Activated CD8-positive, alpha-beta T cell treated with anti-CD3 and anti-CD28 coated beads for 36 hours (primary cell): ENCODE measurements at regions not wholly inside any gene's neighbourhood (a gene's known extent, or its start where the extent isn't known, plus 50 kb on each side); places are given as distances from the start of the nearest gene placed in this dataset.

ENCODE experiments used
- ATAC-seq: fragments of 200-7000 bp; cut with Tn5 transposase; one replicate; pipeline ENCODE4 v1.10.0; 2021; ENCODE audit warnings: mild to moderate bottlenecking, moderate library complexity
- CTCF ChIA-PET: fragments of 350-600 bp; sonication (Branson Sonifier 250); formaldehyde crosslinking; loops from one replicate; lab custom pipeline; 2021; ENCODE audit warnings: antibody characterized with exemption; lab: Charles Lee
- POLR2A ChIA-PET: fragments of 350-600 bp; sonication (Branson Sonifier 250); formaldehyde crosslinking; loops from one replicate; lab custom pipeline; 2021; ENCODE audit warnings: antibody characterized with exemption; lab: Charles Lee
- DNase-seq: peaks from one replicate; pipeline ENCODE4 v3.0.0-alpha.2; 2020
- H3K27ac Mint-ChIP-seq: one replicate; pipeline ENCODE4 v1.8.0; 2021; ENCODE audit warnings: mild to moderate bottlenecking, mixed read lengths
- H3K27me3 Mint-ChIP-seq: one replicate; pipeline ENCODE4 v1.8.0; 2021; ENCODE audit warnings: mixed read lengths
- H3K36me3 Mint-ChIP-seq: one replicate; pipeline ENCODE4 v1.8.0; 2021; ENCODE audit warnings: low read depth, mixed read lengths
- H3K4me1 Mint-ChIP-seq: one replicate; pipeline ENCODE4 v1.8.0; 2021; ENCODE audit warnings: low read depth, mixed read lengths
- H3K4me3 Mint-ChIP-seq: one replicate; pipeline ENCODE4 v1.8.0; 2021; ENCODE audit warnings: mild to moderate bottlenecking, moderate library complexity, mixed read lengths
- H3K9me3 Mint-ChIP-seq: one replicate; pipeline ENCODE4 v1.8.0; 2021; ENCODE audit warnings: mixed read lengths
- intact Hi-C: fragments of 100-400 bp; cut with micrococcal nuclease; formaldehyde crosslinking; loops from one replicate; pipeline ENCODE4 v1.10.0; 2022
- TF ChIP-seq, protein P1 (sequence below): fragments of 200-600 bp; IDR thresholded peaks from one replicate; pipeline ENCODE4 v1.8.0; 2022; ENCODE audit warnings: antibody characterized with exemption, mild to moderate bottlenecking

DNA sequence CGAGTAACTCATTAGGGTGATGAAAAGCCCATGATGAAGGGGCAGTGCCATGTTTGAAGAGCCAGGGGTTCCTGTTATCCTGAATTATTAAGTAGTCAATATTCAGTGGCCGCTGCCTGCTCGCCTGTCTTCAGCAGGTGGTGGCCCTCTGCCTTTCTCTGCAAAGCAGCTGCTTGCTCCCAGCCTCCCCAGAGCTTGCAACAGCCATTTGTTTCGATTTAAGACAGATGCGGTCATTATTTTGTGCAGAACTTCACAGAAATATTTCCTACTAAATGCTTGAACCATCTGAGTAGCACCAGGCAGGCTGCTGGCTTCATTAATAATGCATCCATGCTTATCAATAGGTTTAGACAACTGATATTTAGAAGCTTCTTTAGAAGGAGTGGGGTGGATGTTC is 104.3 kb upstream of the TTC29 start:
- CTCF ChIA-PET = interaction anchor here (1.3 kb wide), 1 partner anchor 11 kb away, joined by 3 read pairs; no protein-coding TSS in a partner anchor
- TF ChIP-seq, protein P1, sequence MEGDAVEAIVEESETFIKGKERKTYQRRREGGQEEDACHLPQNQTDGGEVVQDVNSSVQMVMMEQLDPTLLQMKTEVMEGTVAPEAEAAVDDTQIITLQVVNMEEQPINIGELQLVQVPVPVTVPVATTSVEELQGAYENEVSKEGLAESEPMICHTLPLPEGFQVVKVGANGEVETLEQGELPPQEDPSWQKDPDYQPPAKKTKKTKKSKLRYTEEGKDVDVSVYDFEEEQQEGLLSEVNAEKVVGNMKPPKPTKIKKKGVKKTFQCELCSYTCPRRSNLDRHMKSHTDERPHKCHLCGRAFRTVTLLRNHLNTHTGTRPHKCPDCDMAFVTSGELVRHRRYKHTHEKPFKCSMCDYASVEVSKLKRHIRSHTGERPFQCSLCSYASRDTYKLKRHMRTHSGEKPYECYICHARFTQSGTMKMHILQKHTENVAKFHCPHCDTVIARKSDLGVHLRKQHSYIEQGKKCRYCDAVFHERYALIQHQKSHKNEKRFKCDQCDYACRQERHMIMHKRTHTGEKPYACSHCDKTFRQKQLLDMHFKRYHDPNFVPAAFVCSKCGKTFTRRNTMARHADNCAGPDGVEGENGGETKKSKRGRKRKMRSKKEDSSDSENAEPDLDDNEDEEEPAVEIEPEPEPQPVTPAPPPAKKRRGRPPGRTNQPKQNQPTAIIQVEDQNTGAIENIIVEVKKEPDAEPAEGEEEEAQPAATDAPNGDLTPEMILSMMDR = no peak
- no peak for ATAC-seq
- intact Hi-C loops = no loop called here
- POLR2A ChIA-PET = no interaction called here
- no peaks in the 10 kb centered on the region for H3K4me1 Mint-ChIP-seq
- H3K27me3 Mint-ChIP-seq = peaks cover 35% of the 10 kb centered on the region
- H3K27ac Mint-ChIP-seq = no peak overlapping the region
- H3K36me3 Mint-ChIP-seq = no peaks in the 10 kb centered on the region
- no peak for DNase-seq
- no peak overlapping the region for H3K4me3 Mint-ChIP-seq
- H3K9me3 Mint-ChIP-seq = no peaks in the 10 kb centered on the region

DNA sequence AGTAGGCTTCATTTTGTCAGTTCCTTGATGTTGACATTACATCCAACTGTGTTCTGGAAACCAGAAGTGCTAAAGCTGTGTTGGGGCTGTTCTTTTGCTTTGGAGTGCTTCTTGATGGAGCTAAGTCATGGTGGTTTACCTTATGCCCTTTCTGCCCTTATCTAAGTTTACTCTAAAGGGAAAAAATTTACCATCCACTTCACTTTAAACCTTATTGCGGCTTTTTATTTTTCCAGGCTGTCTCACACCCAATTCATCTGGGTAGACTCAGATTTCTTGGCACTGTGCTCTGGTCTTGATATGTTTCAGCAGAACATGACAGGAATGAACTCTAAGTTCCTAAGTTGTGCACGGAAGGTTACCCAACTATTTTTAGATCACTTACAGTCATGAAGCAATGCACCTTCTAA is 104.7 kb upstream of the TTC29 start:
- Mint-ChIP-seq H3K9me3 (no peaks in the 10 kb centered on the region), H3K4me1 (no peaks in the 10 kb centered on the region), H3K36me3 (no peaks in the 10 kb centered on the region), H3K27ac (no peak overlapping the region), H3K27me3 (peaks cover 33% of the 10 kb centered on the region), H3K4me3 (no peak overlapping the region)
- intact Hi-C loops = no loop called here
- DNase-seq (no peak), ATAC-seq (no peak)
- ChIA-PET POLR2A (no interaction called here), CTCF (interaction anchor here (1.3 kb wide), 1 partner anchor 11 kb away, joined by 3 read pairs; no protein-coding TSS in a partner anchor)
- TF ChIP-seq, protein P1 = no peak

DNA sequence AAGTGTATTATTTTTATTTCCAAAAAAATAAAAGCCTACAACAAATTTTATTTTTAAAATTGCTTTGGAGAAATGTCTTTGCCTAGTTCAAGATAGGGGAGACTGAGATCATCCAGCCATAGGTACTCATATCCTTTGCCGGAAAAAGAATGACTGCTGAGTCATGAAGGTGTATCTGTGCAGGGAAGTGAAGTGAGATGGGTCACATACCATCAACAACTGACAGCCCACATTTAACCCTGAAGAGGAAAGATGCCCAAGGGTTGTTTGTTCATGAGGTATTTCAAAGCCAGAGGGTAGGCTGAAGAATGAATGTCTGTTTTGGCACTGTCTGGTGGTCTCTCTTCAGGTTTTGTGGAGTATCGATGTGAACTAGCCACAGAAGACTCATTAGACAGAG is 106.7 kb upstream of the TTC29 start:
- no peak for DNase-seq
- Mint-ChIP-seq H3K4me3 (no peak overlapping the region), H3K36me3 (no peaks in the 10 kb centered on the region), H3K9me3 (no peaks in the 10 kb centered on the region), H3K4me1 (peaks cover 6% of the 10 kb centered on the region), H3K27ac (no peak overlapping the region), H3K27me3 (peaks cover 23% of the 10 kb centered on the region)
- TF ChIP-seq, protein P1 = no peak
- CTCF ChIA-PET = no interaction called here
- POLR2A ChIA-PET = no interaction called here
- no peak for ATAC-seq
- intact Hi-C loops = no loop called here

DNA sequence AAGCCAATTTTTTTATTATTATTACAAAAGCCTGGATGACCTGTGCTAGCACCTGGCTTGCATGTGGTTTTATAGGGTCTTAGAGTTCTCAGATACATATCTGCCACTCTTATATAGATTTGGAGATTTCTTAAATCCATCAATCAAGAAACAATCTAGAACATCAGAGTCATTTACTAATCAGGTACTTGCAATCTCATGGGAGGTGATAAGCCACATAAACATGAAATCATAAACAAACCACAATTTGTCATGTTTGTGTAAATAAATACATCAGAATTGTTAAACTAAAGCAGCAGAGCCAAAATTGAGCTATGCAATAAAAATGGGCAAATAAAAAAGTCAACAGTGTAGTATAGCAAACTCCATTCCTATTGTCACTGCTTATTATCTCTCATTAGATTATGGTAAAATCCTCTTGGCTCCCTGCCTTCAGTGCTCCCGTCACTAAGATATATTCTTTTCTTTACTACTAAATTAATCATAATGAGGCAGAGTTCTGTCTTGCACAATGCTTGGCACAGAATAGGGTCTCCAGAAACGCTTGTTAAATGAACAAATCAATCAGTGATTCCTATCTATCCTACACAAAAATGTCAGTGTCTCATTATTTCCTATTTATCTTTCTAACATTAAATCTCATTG is 108.7 kb upstream of the TTC29 start:
- Mint-ChIP-seq H3K4me3 (no peak overlapping the region), H3K4me1 (peaks cover 10% of the 10 kb centered on the region), H3K36me3 (no peaks in the 10 kb centered on the region), H3K9me3 (no peaks in the 10 kb centered on the region), H3K27ac (no peak overlapping the region), H3K27me3 (peaks cover 22% of the 10 kb centered on the region)
- ATAC-seq = no peak
- intact Hi-C loops = no loop called here
- CTCF ChIA-PET = no interaction called here
- DNase-seq = no peak
- POLR2A ChIA-PET = no interaction called here
- TF ChIP-seq, protein P1 = no peak

DNA sequence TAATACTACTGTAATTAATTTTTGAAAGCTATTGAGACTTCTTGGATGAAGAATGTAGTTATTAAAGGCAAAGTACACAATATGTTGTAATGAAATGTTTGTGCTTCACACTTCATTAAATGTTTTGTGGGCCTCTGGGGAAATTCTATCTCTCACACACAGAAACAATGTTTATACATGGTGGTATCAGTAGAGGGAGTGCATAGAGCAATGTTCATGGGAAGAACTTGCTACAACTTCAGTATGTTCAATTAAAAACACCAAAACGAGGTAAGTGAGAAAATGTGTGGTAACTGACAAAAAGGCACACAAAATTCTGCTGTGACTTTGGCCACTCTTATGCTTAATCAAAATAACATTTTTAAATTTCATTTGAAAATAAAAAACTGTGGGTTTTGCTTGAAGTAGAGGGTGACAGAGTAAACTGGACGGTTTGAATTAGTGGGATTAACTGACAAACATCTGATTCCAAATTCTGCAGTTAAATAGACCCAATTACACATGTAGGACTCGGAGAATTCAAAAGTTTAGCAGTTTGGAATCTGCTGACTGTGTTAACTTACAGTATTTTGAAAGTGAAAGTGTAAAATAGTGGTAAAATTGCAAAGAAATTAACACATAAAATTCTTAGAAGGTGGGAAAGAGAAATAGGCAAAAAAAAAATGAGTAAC is 111.4 kb upstream of the TTC29 start:
- ATAC-seq = peak; percentile 47
- no peaks in the 10 kb centered on the region for H3K9me3 Mint-ChIP-seq
- intact Hi-C loops = no loop called here
- no peak for DNase-seq
- H3K4me3 Mint-ChIP-seq = peak overlapping the region; percentile 71
- TF ChIP-seq, protein P1 = no peak
- ChIA-PET POLR2A (no interaction called here), CTCF (no interaction called here)
- no peaks in the 10 kb centered on the region for H3K36me3 Mint-ChIP-seq
- peaks cover 10% of the 10 kb centered on the region for H3K4me1 Mint-ChIP-seq
- H3K27me3 Mint-ChIP-seq = peaks cover 12% of the 10 kb centered on the region
- H3K27ac Mint-ChIP-seq = peak overlapping the region; percentile 83
